Nucleus accumbens (tissue), 56 donors: ENCODE measurements at regions not wholly inside any gene's neighbourhood (a gene's known extent, or its start where the extent isn't known, plus 50 kb on each side); places are given as distances from the start of the nearest gene placed in this dataset.
"Not testable (repeated sequence)": the region's sequence is repeated elsewhere in the genome, so short reads cannot be mapped to it uniquely, and the experiment has no call there.

Experiments used
- DNase-seq, 56 donors: peaks; one replicate each; lab custom pipeline; 2025; lab: John Stamatoyannopoulos, UW

GRCh38 chr6:11486959-11487358, 50.6 kb upstream of the TMEM170B start:
- no peak for DNase-seq

- DNase-seq = no peak
These were observed 51.1 kb upstream of the TMEM170B start for GRCh38 chr6:11486486-11486885.

GRCh38 chr6:11486051-11486450, 51.5 kb upstream of the TMEM170B start:
- DNase-seq = no peak

- no peak for DNase-seq
These were observed 52.3 kb upstream of the TMEM170B start for GRCh38 chr6:11485271-11485670.

- no peak for DNase-seq
These were observed 53.1 kb upstream of the TMEM170B start for GRCh38 chr6:11484441-11484840.

GRCh38 chr6:11482616-11483015, 54.9 kb upstream of the TMEM170B start:
- DNase-seq = no peak

GRCh38 chr6:11480541-11480940, 57.0 kb upstream of the TMEM170B start:
- DNase-seq = no peak

- no peak for DNase-seq
These were observed 58.3 kb upstream of the TMEM170B start for GRCh38 chr6:11479296-11479695.

GRCh38 chr6:11478586-11478985, 59.0 kb upstream of the TMEM170B start:
- no peak for DNase-seq

- DNase-seq = no peak
These were observed 62.5 kb upstream of the TMEM170B start for GRCh38 chr6:11475016-11475415.

GRCh38 chr6:11473008-11473740, 64.4 kb upstream of the TMEM170B start:
- no peak for DNase-seq

- no peak for DNase-seq
These were observed 66.3 kb upstream of the TMEM170B start for GRCh38 chr6:11471261-11471660.

GRCh38 chr6:11469684-11470083, 67.9 kb upstream of the TMEM170B start:
- no peak for DNase-seq

GRCh38 chr6:11468271-11468670, 69.3 kb upstream of the TMEM170B start:
- DNase-seq = not testable (repeated sequence)

GRCh38 chr6:11467364-11467763, 70.2 kb upstream of the TMEM170B start:
- DNase-seq = no peak

GRCh38 chr6:11463398-11463780, 74.2 kb upstream of the TMEM170B start:
- no peak for DNase-seq

GRCh38 chr6:11462742-11463397, 74.7 kb upstream of the TMEM170B start:
- no peak for DNase-seq

- DNase-seq = no peak
These were observed 76.5 kb upstream of the TMEM170B start for GRCh38 chr6:11460837-11461661.

GRCh38 chr6:11460001-11460668, 77.4 kb upstream of the TMEM170B start:
- no peak for DNase-seq

- no peak for DNase-seq
These were observed 78.4 kb upstream of the TMEM170B start for GRCh38 chr6:11459079-11459610.

GRCh38 chr6:11458509-11458908, 79.0 kb upstream of the TMEM170B start:
- DNase-seq = no peak
